ENCODE measurements at regions not wholly inside any gene's neighbourhood (a gene's known extent, or its start where the extent isn't known, plus 50 kb on each side); places are given as distances from the start of the nearest gene placed in this dataset.

DNA sequence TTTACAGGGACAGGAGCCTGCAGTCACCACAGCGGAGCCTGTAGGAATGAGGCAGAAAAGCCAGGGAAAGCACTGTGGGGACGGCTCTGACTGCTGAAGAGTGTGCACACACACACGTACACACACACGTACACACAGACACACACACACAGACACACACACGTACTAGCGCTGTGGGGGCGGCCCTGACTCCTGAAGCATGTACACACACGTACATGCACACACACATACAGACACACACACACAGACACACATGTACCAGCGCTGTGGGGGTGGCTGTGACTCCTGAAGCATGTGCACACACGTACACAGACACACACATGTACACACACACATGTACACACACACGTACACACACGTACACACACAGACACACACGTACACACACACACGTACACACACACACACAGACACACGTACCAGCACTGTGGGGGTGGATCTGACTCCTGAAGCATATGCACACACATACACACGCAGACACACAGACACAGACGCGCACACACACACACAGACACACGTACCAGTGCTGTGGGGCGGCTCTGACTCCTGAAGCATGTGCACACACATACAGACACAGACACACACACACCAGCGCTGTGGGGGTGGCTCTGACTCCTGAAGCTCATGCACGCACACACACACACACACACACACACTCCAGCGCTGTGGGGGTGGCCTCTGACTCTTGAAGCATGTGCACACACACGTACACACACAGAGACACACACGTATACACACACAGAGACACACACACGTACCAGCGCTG, 127.3 kb downstream of the DLL1 start:
- Histone ChIP-seq H3K4me1 (ENCODE audit: control insufficient read depth in 1 of 2, insufficient read depth in 2 of 2, low read depth in 1 of 2, low read length in 1 of 2) (no peaks in the 10 kb centered on the region; a peak in 1 of 4 replicates), H3K9me3 (no peaks in the 10 kb centered on the region), H2AFZ (ENCODE audit: low read depth) (no peak overlapping the region), H3K36me3 (replicated peaks in 1 of 2; ENCODE audit: control insufficient read depth in 1 of 2, insufficient read depth in 2 of 2, low read length in 1 of 2) (no peaks in the 10 kb centered on the region), H3K27ac (ENCODE audit: low read depth in 2 of 2, low read length in 1 of 2) (no peak overlapping the region), H3K4me2 (no peak overlapping the region), H3F3A (replicated peaks; ENCODE audit: insufficient read depth) (no peaks in the 10 kb centered on the region), H4K20me1 (ENCODE audit: insufficient read depth) (no peaks in the 10 kb centered on the region), H3K9ac (no peak overlapping the region), H3K4me3 (ENCODE audit: low read depth in 2 of 2, low read length in 1 of 2) (no peak overlapping the region), H3K9me2 (no peaks in the 10 kb centered on the region), H3K27me3 (ENCODE audit: insufficient read depth) (no peaks in the 10 kb centered on the region), H3K79me2 (ENCODE audit: insufficient read depth) (no peaks in the 10 kb centered on the region)
- CTCF ChIA-PET, result no interaction called here
- TF ChIP-seq TEAD4 (IDR thresholded peaks at IDR 0.05; ENCODE audit: borderline replicate concordance, insufficient read depth), result no peak
- no peak for TF ChIP-seq MXI1 (IDR thresholded peaks at IDR 0.05; ENCODE audit: low read depth, low read length)
- no peak for DNase-seq
- POLR2A ChIA-PET, result no interaction called here
- WGBS (ENCODE audit: low lambda C conversion rate), result 74% methylated on average over 14 of the region's 27 CpGs

DNA sequence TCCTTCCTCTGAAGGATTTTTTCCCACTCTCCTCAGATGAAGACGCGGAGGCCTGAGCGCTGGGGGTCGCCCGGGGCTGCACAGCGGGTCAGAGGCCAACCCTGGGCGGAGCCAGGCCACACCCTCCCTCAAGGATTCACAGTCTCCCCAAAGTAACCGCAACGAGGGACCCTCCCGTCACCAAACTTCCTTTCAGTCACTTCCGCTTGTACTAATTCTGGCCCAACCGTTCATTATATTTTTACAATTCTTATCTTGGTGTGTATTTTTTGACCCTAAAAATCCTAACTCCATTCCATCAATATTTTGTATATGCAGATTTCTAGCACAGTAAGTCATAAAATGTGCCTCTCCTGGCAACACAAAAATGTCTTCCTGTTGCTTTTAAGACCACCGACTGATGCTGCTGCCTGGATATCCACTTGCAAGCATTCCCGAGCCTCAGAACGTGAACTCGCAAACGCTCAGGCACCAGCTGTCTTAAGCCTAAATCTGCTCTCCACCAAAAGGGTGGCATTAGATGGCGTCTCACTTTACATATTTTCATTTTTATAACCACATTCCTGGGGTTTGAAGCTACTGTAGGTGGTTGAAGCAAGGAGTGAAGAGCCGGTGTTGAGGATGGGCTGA, 128.0 kb downstream of the DLL1 start:
- Histone ChIP-seq H4K20me1 (ENCODE audit: insufficient read depth) (no peaks in the 10 kb centered on the region), H3K4me1 (ENCODE audit: control insufficient read depth in 1 of 2, insufficient read depth in 2 of 2, low read depth in 1 of 2, low read length in 1 of 2) (no peaks in the 10 kb centered on the region; a peak in 1 of 4 replicates), H3K27me3 (ENCODE audit: insufficient read depth) (no peaks in the 10 kb centered on the region), H3K9me2 (no peaks in the 10 kb centered on the region), H3K9me3 (no peaks in the 10 kb centered on the region), H3F3A (replicated peaks; ENCODE audit: insufficient read depth) (no peaks in the 10 kb centered on the region), H2AFZ (ENCODE audit: low read depth) (no peak overlapping the region), H3K4me3 (ENCODE audit: low read depth in 2 of 2, low read length in 1 of 2) (no peak overlapping the region), H3K27ac (ENCODE audit: low read depth in 2 of 2, low read length in 1 of 2) (no peak overlapping the region), H3K79me2 (ENCODE audit: insufficient read depth) (no peaks in the 10 kb centered on the region), H3K4me2 (no peak overlapping the region), H3K36me3 (replicated peaks in 1 of 2; ENCODE audit: control insufficient read depth in 1 of 2, insufficient read depth in 2 of 2, low read length in 1 of 2) (no peaks in the 10 kb centered on the region), H3K9ac (no peak overlapping the region)
- ChIA-PET POLR2A (no interaction called here), CTCF (no interaction called here)
- no peak for DNase-seq
- 87% methylated on average over 17 of the region's 19 CpGs for WGBS (ENCODE audit: low lambda C conversion rate)
- no peak for TF ChIP-seq FOXM1 (IDR thresholded peaks at IDR 0.05; ENCODE audit: low read depth)
- TF ChIP-seq TEAD4 (IDR thresholded peaks at IDR 0.05; ENCODE audit: borderline replicate concordance, insufficient read depth), result no peak
- TF ChIP-seq RCOR1 (IDR thresholded peaks at IDR 0.05; ENCODE audit: low read length), result no peak
- TF ChIP-seq POLR2AphosphoS5 (IDR thresholded peaks at IDR 0.05; ENCODE audit: low read depth, low read length), result no peak
- TF ChIP-seq TAF1 (IDR thresholded peaks at IDR 0.05; ENCODE audit: borderline replicate concordance, low read depth, low read length), result no peak
- TF ChIP-seq RFX5 (IDR thresholded peaks at IDR 0.05; ENCODE audit: low read length), result no peak
- no peak for TF ChIP-seq CTCF (IDR thresholded peaks at IDR 0.05)
- no peak for TF ChIP-seq USF2 (IDR thresholded peaks at IDR 0.05; ENCODE audit: borderline replicate concordance, low read depth, low read length)
- TF ChIP-seq MEF2A (IDR thresholded peaks at IDR 0.05; ENCODE audit: borderline replicate concordance, low read depth), result no peak
- no peak for TF ChIP-seq REST (IDR thresholded peaks at IDR 0.05; ENCODE audit: low read depth, low read length)
- no peak for TF ChIP-seq SIN3A (IDR thresholded peaks at IDR 0.05; ENCODE audit: borderline replicate concordance, low read depth, low read length)
- TF ChIP-seq YY1 (IDR thresholded peaks at IDR 0.05; ENCODE audit: low read depth), result no peak
- no peak for TF ChIP-seq NRF1 (IDR thresholded peaks at IDR 0.05; ENCODE audit: low read depth, low read length)
- no peak for TF ChIP-seq EP300 (IDR thresholded peaks at IDR 0.05; ENCODE audit: borderline replicate concordance in 1 of 2, low read depth in 1 of 2, low read length in 1 of 2)
- TF ChIP-seq, protein P1, sequence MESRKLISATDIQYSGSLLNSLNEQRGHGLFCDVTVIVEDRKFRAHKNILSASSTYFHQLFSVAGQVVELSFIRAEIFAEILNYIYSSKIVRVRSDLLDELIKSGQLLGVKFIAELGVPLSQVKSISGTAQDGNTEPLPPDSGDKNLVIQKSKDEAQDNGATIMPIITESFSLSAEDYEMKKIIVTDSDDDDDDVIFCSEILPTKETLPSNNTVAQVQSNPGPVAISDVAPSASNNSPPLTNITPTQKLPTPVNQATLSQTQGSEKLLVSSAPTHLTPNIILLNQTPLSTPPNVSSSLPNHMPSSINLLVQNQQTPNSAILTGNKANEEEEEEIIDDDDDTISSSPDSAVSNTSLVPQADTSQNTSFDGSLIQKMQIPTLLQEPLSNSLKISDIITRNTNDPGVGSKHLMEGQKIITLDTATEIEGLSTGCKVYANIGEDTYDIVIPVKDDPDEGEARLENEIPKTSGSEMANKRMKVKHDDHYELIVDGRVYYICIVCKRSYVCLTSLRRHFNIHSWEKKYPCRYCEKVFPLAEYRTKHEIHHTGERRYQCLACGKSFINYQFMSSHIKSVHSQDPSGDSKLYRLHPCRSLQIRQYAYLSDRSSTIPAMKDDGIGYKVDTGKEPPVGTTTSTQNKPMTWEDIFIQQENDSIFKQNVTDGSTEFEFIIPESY (IDR thresholded peaks at IDR 0.05; ENCODE audit: borderline replicate concordance, low read depth), result no peak

Data from SK-N-SH (cell line).